ENCODE measurements at regions not wholly inside any gene's neighbourhood (a gene's known extent, or its start where the extent isn't known, plus 50 kb on each side); places are given as distances from the start of the nearest gene placed in this dataset.

DNA sequence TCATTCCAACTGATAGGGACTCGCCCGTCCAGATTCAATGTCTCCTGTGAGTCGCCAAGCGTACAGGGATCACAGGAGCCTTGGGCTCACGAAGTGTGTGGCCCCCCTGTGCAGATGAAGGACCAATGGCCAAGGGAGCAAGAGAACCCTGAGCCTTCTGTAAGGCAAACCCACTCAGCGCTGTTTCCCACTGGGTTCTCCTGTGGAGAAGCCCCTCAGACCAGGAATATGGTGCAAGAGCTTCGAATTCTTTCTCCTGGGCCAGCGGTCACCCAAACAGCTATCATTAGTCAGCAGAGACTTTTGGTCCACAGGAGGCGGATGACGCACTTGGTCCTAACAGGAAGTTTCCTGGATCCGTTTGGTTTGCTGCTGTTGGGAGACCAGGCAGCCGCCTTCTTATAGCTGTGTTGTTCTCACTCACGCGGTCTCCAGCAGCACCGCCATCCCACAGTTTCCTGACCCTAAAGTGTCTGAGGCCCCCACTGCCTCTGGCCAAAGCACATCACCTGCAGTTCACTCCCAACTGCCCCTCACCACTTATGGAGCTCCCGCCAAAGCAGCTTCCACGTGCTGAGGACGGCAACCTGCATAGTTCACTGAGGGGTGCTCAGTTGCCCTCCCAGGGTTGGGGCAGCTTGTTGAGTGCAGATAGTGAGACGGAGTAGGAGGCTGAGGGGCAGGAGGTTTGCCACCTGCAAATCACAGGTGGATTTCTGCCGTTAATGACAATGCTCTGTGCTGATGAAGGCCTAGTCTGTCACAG, 268.6 kb downstream of the ERMARD start:
- no peak for TF ChIP-seq POLR2A (IDR thresholded peaks at IDR 0.05)
- TF ChIP-seq, protein P1, sequence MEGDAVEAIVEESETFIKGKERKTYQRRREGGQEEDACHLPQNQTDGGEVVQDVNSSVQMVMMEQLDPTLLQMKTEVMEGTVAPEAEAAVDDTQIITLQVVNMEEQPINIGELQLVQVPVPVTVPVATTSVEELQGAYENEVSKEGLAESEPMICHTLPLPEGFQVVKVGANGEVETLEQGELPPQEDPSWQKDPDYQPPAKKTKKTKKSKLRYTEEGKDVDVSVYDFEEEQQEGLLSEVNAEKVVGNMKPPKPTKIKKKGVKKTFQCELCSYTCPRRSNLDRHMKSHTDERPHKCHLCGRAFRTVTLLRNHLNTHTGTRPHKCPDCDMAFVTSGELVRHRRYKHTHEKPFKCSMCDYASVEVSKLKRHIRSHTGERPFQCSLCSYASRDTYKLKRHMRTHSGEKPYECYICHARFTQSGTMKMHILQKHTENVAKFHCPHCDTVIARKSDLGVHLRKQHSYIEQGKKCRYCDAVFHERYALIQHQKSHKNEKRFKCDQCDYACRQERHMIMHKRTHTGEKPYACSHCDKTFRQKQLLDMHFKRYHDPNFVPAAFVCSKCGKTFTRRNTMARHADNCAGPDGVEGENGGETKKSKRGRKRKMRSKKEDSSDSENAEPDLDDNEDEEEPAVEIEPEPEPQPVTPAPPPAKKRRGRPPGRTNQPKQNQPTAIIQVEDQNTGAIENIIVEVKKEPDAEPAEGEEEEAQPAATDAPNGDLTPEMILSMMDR (IDR thresholded peaks at IDR 0.05) = no peak
